Stimulated activated CD4-positive, alpha-beta T cell treated with anti-CD3 and anti-CD28 coated beads, Interleukin-15, amount 100 ng/mL, for 24 hours (primary cell): ENCODE measurements at regions not wholly inside any gene's neighbourhood (a gene's known extent, or its start where the extent isn't known, plus 50 kb on each side); places are given as distances from the start of the nearest gene placed in this dataset.

Source experiments
- DNase-seq: peaks from one replicate; pipeline ENCODE4 v3.0.0-alpha.2; 2020

GRCh38 chr14:101499513-101499912 lies 61.8 kb upstream of the DIO3 start:
- DNase-seq, result no peak

GRCh38 chr14:101500061-101500460 lies 61.2 kb upstream of the DIO3 start:
- DNase-seq, result no peak

GRCh38 chr14:101500681-101501080 lies 60.6 kb upstream of the DIO3 start:
- DNase-seq, result no peak

- no peak for DNase-seq
Observed at GRCh38 chr14:101501341-101501740, 60.0 kb upstream of the DIO3 start.

- DNase-seq, result no peak
Observed at GRCh38 chr14:101501858-101502615, 59.3 kb upstream of the DIO3 start.

GRCh38 chr14:101502761-101503392 lies 58.4 kb upstream of the DIO3 start:
- DNase-seq, result no peak

- DNase-seq, result no peak
Observed at GRCh38 chr14:101503431-101504095, 57.7 kb upstream of the DIO3 start.

GRCh38 chr14:101504096-101504948 lies 57.0 kb upstream of the DIO3 start:
- DNase-seq, result no peak

- no peak for DNase-seq
Observed at GRCh38 chr14:101505236-101505970, 55.9 kb upstream of the DIO3 start.

GRCh38 chr14:101506211-101506925 lies 54.9 kb upstream of the DIO3 start:
- no peak for DNase-seq

GRCh38 chr14:101506926-101507835 lies 54.1 kb upstream of the DIO3 start:
- DNase-seq, result no peak

GRCh38 chr14:101507836-101508150 lies 53.5 kb upstream of the DIO3 start:
- DNase-seq, result no peak

GRCh38 chr14:101508196-101508947 lies 52.9 kb upstream of the DIO3 start:
- DNase-seq, result no peak

GRCh38 chr14:101508948-101509729 lies 52.2 kb upstream of the DIO3 start:
- DNase-seq, result no peak

- no peak for DNase-seq
Observed at GRCh38 chr14:101509730-101510371, 51.4 kb upstream of the DIO3 start.

- DNase-seq, result no peak
Observed at GRCh38 chr14:101511199-101511598, 50.1 kb upstream of the DIO3 start.
